Transverse colon (tissue), 4 donors: ENCODE measurements at regions not wholly inside any gene's neighbourhood (a gene's known extent, or its start where the extent isn't known, plus 50 kb on each side); places are given as distances from the start of the nearest gene placed in this dataset.

ENCODE experiments used
- DNase-seq: peaks from one replicate; pipeline ENCODE4 v3.0.0-alpha.2; 2019
- H3K27ac ChIP-seq, 4 donors: fragments of 200-600 bp; sonication (generic); 2 replicates each; pipeline ENCODE4 v1.5.1; 2016 to 2018; ENCODE audit warnings: inconsistent platforms in 4 of 4
- H3K27me3 ChIP-seq: fragments of 200-600 bp; sonication (generic); 2 replicates; pipeline ENCODE4 v1.5.1; 2017; ENCODE audit warnings: inconsistent platforms
- H3K36me3 ChIP-seq, 4 donors: fragments of 200-600 bp; sonication (generic); 2 replicates each; pipeline ENCODE4 v1.5.1; 2017 to 2019; ENCODE audit warnings: inconsistent platforms in 4 of 4
- H3K4me1 ChIP-seq, 4 donors: fragments of 200-600 bp; sonication (generic); 2 replicates each; pipeline ENCODE4 v1.5.1; 2017 to 2020; ENCODE audit warnings: inconsistent platforms in 4 of 4
- H3K4me3 ChIP-seq, 4 donors: fragments of 200-600 bp; sonication (generic); 1 replicate in 1 of 4; 2 replicates in 3 of 4; pipeline versions ENCODE4 v1.5.1 to v1.6.1; 2017 to 2019; ENCODE audit warnings: inconsistent platforms in 4 of 4
- H3K9me3 ChIP-seq, 2 donors: fragments of 200-600 bp; sonication (generic); 2 replicates each; pipeline ENCODE4 v1.5.1; 2017 to 2019; ENCODE audit warnings: inconsistent platforms in 2 of 2
- CTCF ChIP-seq, 5 experiments: fragments of 200-600 bp in 3 of 5; fragments of 450-650 bp in 2 of 5; sonication (generic) in 3 of 5; IDR thresholded peaks; 1 replicate in 2 of 5; 2 replicates in 3 of 5; pipeline ENCODE4 v1.5.1; 2016 to 2017; ENCODE audit warnings: antibody characterized with exemption in 5 of 5, inconsistent platforms in 3 of 5, mild to moderate bottlenecking in 2 of 5, moderate library complexity in 1 of 5
- EP300 ChIP-seq: sonication (generic); formaldehyde crosslinking; IDR thresholded peaks from one replicate; pipeline ENCODE4 v1.6.1; 2017; ENCODE audit warnings: antibody characterized with exemption, low read depth
- POLR2A ChIP-seq: fragments of 450-650 bp; IDR thresholded peaks from one replicate; pipeline ENCODE4 v1.6.1; 2016; ENCODE audit warnings: antibody characterized with exemption, mild to moderate bottlenecking, moderate library complexity
- POLR2AphosphoS5 ChIP-seq, 3 donors: sonication (generic); formaldehyde crosslinking; IDR thresholded peaks; one replicate each; pipeline ENCODE4 v1.6.1; 2016; ENCODE audit warnings: antibody characterized with exemption in 3 of 3
- WGBS, 2 donors: methylation state at CpG; one replicate each; pipeline ENCODE4 v1.1.5; 2018; ENCODE audit warnings: low coverage in 1 of 2; 5-methylcytosine and 5-hydroxymethylcytosine counted together
- in situ Hi-C, 4 donors: fragments of 200-750 bp; cut with MboI; loops; one replicate each; pipeline versions ENCODE4 v1.15.0 to v1.15.1; 2017; ENCODE audit warnings: low sequenced_read_pairs in 3 of 4, low pct_ligation_motif_present in 1 of 4, low pct_unique_long_range_greater_than_20kb in 1 of 4
- intact Hi-C: fragments of 100-400 bp; cut with DNase I; formaldehyde crosslinking; loops from one replicate; pipeline ENCODE4 v1.15.1; 2023; ENCODE audit warnings: low total_unique reads

- Histone ChIP-seq H3K4me1 (peaks cover 0 to 15% (median 0%) of the 10 kb centered on the region in 4 donors), H3K36me3 (no peaks in the 10 kb centered on the region), H3K27me3 (no peaks in the 10 kb centered on the region), H3K4me3 (no peak overlapping the region), H3K9me3 (no peaks in the 10 kb centered on the region), H3K27ac (no peak overlapping the region)
- no peak for DNase-seq
- intact Hi-C loops: no loop called here
- 79 to 94% methylated on average over 3 of the region's 3 CpGs for WGBS, 2 donors
- in situ Hi-C loops: no loop called here
- TF ChIP-seq POLR2AphosphoS5 (IDR thresholded peaks at IDR 0.05): no peak
- TF ChIP-seq POLR2A: no peak
- no peak for TF ChIP-seq EP300
- TF ChIP-seq CTCF (IDR thresholded peaks at IDR 0.05): no peak
Observed at GRCh38 chr5:74372051-74372450, 268.5 kb downstream of the ENC1 start.

GRCh38 chr5:74371621-74372020 is 268.9 kb downstream of the ENC1 start:
- H3K27ac ChIP-seq: no peak overlapping the region
- peaks cover 0 to 15% (median 0%) of the 10 kb centered on the region in 4 donors for H3K4me1 ChIP-seq
- WGBS, 2 donors: 87 to 89% methylated on average over 4 to 5 of the region's 5 CpGs
- intact Hi-C loops: no loop called here
- in situ Hi-C loops: no loop called here
- no peaks in the 10 kb centered on the region for H3K36me3 ChIP-seq
- no peak for TF ChIP-seq POLR2AphosphoS5 (IDR thresholded peaks at IDR 0.05)
- TF ChIP-seq EP300: no peak
- no peak for TF ChIP-seq POLR2A
- TF ChIP-seq CTCF (IDR thresholded peaks at IDR 0.05): no peak
- H3K9me3 ChIP-seq: no peaks in the 10 kb centered on the region
- DNase-seq: no peak
- no peak overlapping the region for H3K4me3 ChIP-seq
- H3K27me3 ChIP-seq: no peaks in the 10 kb centered on the region

- Histone ChIP-seq H3K4me3 (no peak overlapping the region), H3K27me3 (no peaks in the 10 kb centered on the region), H3K36me3 (no peaks in the 10 kb centered on the region), H3K4me1 (peaks cover 0 to 6% (median 0%) of the 10 kb centered on the region in 4 donors), H3K27ac (no peak overlapping the region), H3K9me3 (no peaks in the 10 kb centered on the region)
- in situ Hi-C loops (no loop called here), intact Hi-C loops (no loop called here)
- no peak for DNase-seq
- TF ChIP-seq EP300: no peak
- no peak for TF ChIP-seq CTCF (IDR thresholded peaks at IDR 0.05)
- no peak for TF ChIP-seq POLR2A
- TF ChIP-seq POLR2AphosphoS5 (IDR thresholded peaks at IDR 0.05): no peak
- 30 to 71% methylated on average over 2 to 7 of the region's 7 CpGs for WGBS, 2 donors
Observed at GRCh38 chr5:74370168-74370567, 270.4 kb downstream of the ENC1 start.

- no peaks in the 10 kb centered on the region for H3K27me3 ChIP-seq
- no peak overlapping the region for H3K4me3 ChIP-seq
- DNase-seq: no peak
- no peaks in the 10 kb centered on the region for H3K9me3 ChIP-seq
- intact Hi-C loops: no loop called here
- no peaks in the 10 kb centered on the region for H3K36me3 ChIP-seq
- WGBS, 2 donors: 80% methylated on average over 6 of the region's 6 CpGs; no CpG with 5 or more reads in 1 of the 2 donors
- H3K27ac ChIP-seq: no peak overlapping the region
- in situ Hi-C loops: no loop called here
- TF ChIP-seq POLR2A (no peak), EP300 (no peak), CTCF (IDR thresholded peaks at IDR 0.05) (no peak), POLR2AphosphoS5 (IDR thresholded peaks at IDR 0.05) (no peak)
- no peaks in the 10 kb centered on the region for H3K4me1 ChIP-seq
Observed at GRCh38 chr5:74369173-74369572, 271.4 kb downstream of the ENC1 start.
